ENCODE measurements at regions not wholly inside any gene's neighbourhood (a gene's known extent, or its start where the extent isn't known, plus 50 kb on each side); places are given as distances from the start of the nearest gene placed in this dataset.

GRCh38 chrY:19207048-19207447 is 433.5 kb upstream of the HSFY2 start:
- Histone ChIP-seq H3K9me3 (ENCODE audit: control insufficient read depth, low read length) (no peaks in the 10 kb centered on the region), H3K9ac (ENCODE audit: low read length) (no peak overlapping the region), H3K4me1 (ENCODE audit: control insufficient read depth, insufficient read depth, low read length) (no peaks in the 10 kb centered on the region), H3K4me3 (ENCODE audit: low read length) (no peak overlapping the region), H3K36me3 (ENCODE audit: control insufficient read depth, insufficient read depth, low read length) (no peaks in the 10 kb centered on the region), H3K27me3 (ENCODE audit: control insufficient read depth, insufficient read depth, low read length) (no peaks in the 10 kb centered on the region)

GRCh38 chrY:19180824-19181223 is 407.3 kb upstream of the HSFY2 start:
- no peak overlapping the region for H3K4me3 ChIP-seq (ENCODE audit: low read length)
- H3K9me3 ChIP-seq (ENCODE audit: control insufficient read depth, low read length), result no peaks in the 10 kb centered on the region
- H3K4me1 ChIP-seq (ENCODE audit: control insufficient read depth, insufficient read depth, low read length), result no peaks in the 10 kb centered on the region
- no peaks in the 10 kb centered on the region for H3K27me3 ChIP-seq (ENCODE audit: control insufficient read depth, insufficient read depth, low read length)
- no peak overlapping the region for H3K9ac ChIP-seq (ENCODE audit: low read length)
- no peaks in the 10 kb centered on the region for H3K36me3 ChIP-seq (ENCODE audit: control insufficient read depth, insufficient read depth, low read length)

GRCh38 chrY:19168202-19168565 is 394.6 kb upstream of the HSFY2 start:
- H3K9ac ChIP-seq (ENCODE audit: low read length), result no peak overlapping the region
- no peaks in the 10 kb centered on the region for H3K9me3 ChIP-seq (ENCODE audit: control insufficient read depth, low read length)
- no peaks in the 10 kb centered on the region for H3K36me3 ChIP-seq (ENCODE audit: control insufficient read depth, insufficient read depth, low read length)
- H3K27me3 ChIP-seq (ENCODE audit: control insufficient read depth, insufficient read depth, low read length), result no peaks in the 10 kb centered on the region
- no peak overlapping the region for H3K4me3 ChIP-seq (ENCODE audit: low read length)
- no peaks in the 10 kb centered on the region for H3K4me1 ChIP-seq (ENCODE audit: control insufficient read depth, insufficient read depth, low read length)

GRCh38 chrY:19167319-19168201 is 394.0 kb upstream of the HSFY2 start:
- Histone ChIP-seq H3K4me1 (ENCODE audit: control insufficient read depth, insufficient read depth, low read length) (no peaks in the 10 kb centered on the region), H3K4me3 (ENCODE audit: low read length) (no peak overlapping the region), H3K9ac (ENCODE audit: low read length) (no peak overlapping the region), H3K36me3 (ENCODE audit: control insufficient read depth, insufficient read depth, low read length) (no peaks in the 10 kb centered on the region), H3K27me3 (ENCODE audit: control insufficient read depth, insufficient read depth, low read length) (no peaks in the 10 kb centered on the region), H3K9me3 (ENCODE audit: control insufficient read depth, low read length) (no peaks in the 10 kb centered on the region)

- Histone ChIP-seq H3K4me3 (ENCODE audit: low read length) (no peak overlapping the region), H3K4me1 (ENCODE audit: control insufficient read depth, insufficient read depth, low read length) (no peaks in the 10 kb centered on the region), H3K9me3 (ENCODE audit: control insufficient read depth, low read length) (no peaks in the 10 kb centered on the region), H3K9ac (ENCODE audit: low read length) (no peak overlapping the region), H3K36me3 (ENCODE audit: control insufficient read depth, insufficient read depth, low read length) (no peaks in the 10 kb centered on the region), H3K27me3 (ENCODE audit: control insufficient read depth, insufficient read depth, low read length) (no peaks in the 10 kb centered on the region)
These were observed 375.2 kb upstream of the HSFY2 start for GRCh38 chrY:19148783-19149182.

- H3K36me3 ChIP-seq (ENCODE audit: control insufficient read depth, insufficient read depth, low read length), result no peaks in the 10 kb centered on the region
- no peaks in the 10 kb centered on the region for H3K27me3 ChIP-seq (ENCODE audit: control insufficient read depth, insufficient read depth, low read length)
- no peaks in the 10 kb centered on the region for H3K9me3 ChIP-seq (ENCODE audit: control insufficient read depth, low read length)
These were observed 372.8 kb upstream of the HSFY2 start for GRCh38 chrY:19146296-19146695.

GRCh38 chrY:19142093-19142492 is 368.6 kb upstream of the HSFY2 start:
- H3K27me3 ChIP-seq (ENCODE audit: control insufficient read depth, insufficient read depth, low read length), result no peaks in the 10 kb centered on the region
- no peaks in the 10 kb centered on the region for H3K9me3 ChIP-seq (ENCODE audit: control insufficient read depth, low read length)
- H3K4me3 ChIP-seq (ENCODE audit: low read length), result no peak overlapping the region
- no peaks in the 10 kb centered on the region for H3K36me3 ChIP-seq (ENCODE audit: control insufficient read depth, insufficient read depth, low read length)
- H3K4me1 ChIP-seq (ENCODE audit: control insufficient read depth, insufficient read depth, low read length), result no peaks in the 10 kb centered on the region
- H3K9ac ChIP-seq (ENCODE audit: low read length), result no peak overlapping the region

More at GRCh38 chrY:19146296-19146695, 372.8 kb upstream of the HSFY2 start:
- Histone ChIP-seq H3K9ac (ENCODE audit: low read length) (no peak overlapping the region), H3K4me3 (ENCODE audit: low read length) (no peak overlapping the region), H3K4me1 (ENCODE audit: control insufficient read depth, insufficient read depth, low read length) (no peaks in the 10 kb centered on the region)

- no peaks in the 10 kb centered on the region for H3K4me1 ChIP-seq (ENCODE audit: control insufficient read depth, insufficient read depth, low read length)
- no peaks in the 10 kb centered on the region for H3K36me3 ChIP-seq (ENCODE audit: control insufficient read depth, insufficient read depth, low read length)
- H3K27me3 ChIP-seq (ENCODE audit: control insufficient read depth, insufficient read depth, low read length), result no peaks in the 10 kb centered on the region
- H3K9ac ChIP-seq (ENCODE audit: low read length), result no peak overlapping the region
- H3K9me3 ChIP-seq (ENCODE audit: control insufficient read depth, low read length), result no peaks in the 10 kb centered on the region
- no peak overlapping the region for H3K4me3 ChIP-seq (ENCODE audit: low read length)
These were observed 366.9 kb upstream of the HSFY2 start for GRCh38 chrY:19140285-19140920.

- no peaks in the 10 kb centered on the region for H3K4me1 ChIP-seq (ENCODE audit: control insufficient read depth, insufficient read depth, low read length)
- no peaks in the 10 kb centered on the region for H3K27me3 ChIP-seq (ENCODE audit: control insufficient read depth, insufficient read depth, low read length)
- H3K9ac ChIP-seq (ENCODE audit: low read length), result no peak overlapping the region
- no peaks in the 10 kb centered on the region for H3K9me3 ChIP-seq (ENCODE audit: control insufficient read depth, low read length)
- H3K36me3 ChIP-seq (ENCODE audit: control insufficient read depth, insufficient read depth, low read length), result no peaks in the 10 kb centered on the region
- H3K4me3 ChIP-seq (ENCODE audit: low read length), result no peak overlapping the region
These were observed 360.9 kb upstream of the HSFY2 start for GRCh38 chrY:19134426-19134825.

GRCh38 chrY:19130569-19131358 is 357.2 kb upstream of the HSFY2 start:
- no peaks in the 10 kb centered on the region for H3K4me1 ChIP-seq (ENCODE audit: control insufficient read depth, insufficient read depth, low read length)
- no peaks in the 10 kb centered on the region for H3K36me3 ChIP-seq (ENCODE audit: control insufficient read depth, insufficient read depth, low read length)
- H3K9me3 ChIP-seq (ENCODE audit: control insufficient read depth, low read length), result no peaks in the 10 kb centered on the region
- no peak overlapping the region for H3K4me3 ChIP-seq (ENCODE audit: low read length)
- no peaks in the 10 kb centered on the region for H3K27me3 ChIP-seq (ENCODE audit: control insufficient read depth, insufficient read depth, low read length)
- H3K9ac ChIP-seq (ENCODE audit: low read length), result no peak overlapping the region

- H3K36me3 ChIP-seq (ENCODE audit: control insufficient read depth, insufficient read depth, low read length), result no peaks in the 10 kb centered on the region
- H3K4me1 ChIP-seq (ENCODE audit: control insufficient read depth, insufficient read depth, low read length), result no peaks in the 10 kb centered on the region
- H3K9me3 ChIP-seq (ENCODE audit: control insufficient read depth, low read length), result no peaks in the 10 kb centered on the region
- H3K4me3 ChIP-seq (ENCODE audit: low read length), result no peak overlapping the region
- no peak overlapping the region for H3K9ac ChIP-seq (ENCODE audit: low read length)
- H3K27me3 ChIP-seq (ENCODE audit: control insufficient read depth, insufficient read depth, low read length), result no peaks in the 10 kb centered on the region
These were observed 353.4 kb upstream of the HSFY2 start for GRCh38 chrY:19126889-19127288.

- Histone ChIP-seq H3K36me3 (ENCODE audit: control insufficient read depth, insufficient read depth, low read length) (no peaks in the 10 kb centered on the region), H3K27me3 (ENCODE audit: control insufficient read depth, insufficient read depth, low read length) (no peaks in the 10 kb centered on the region), H3K9me3 (ENCODE audit: control insufficient read depth, low read length) (no peaks in the 10 kb centered on the region), H3K4me1 (ENCODE audit: control insufficient read depth, insufficient read depth, low read length) (no peaks in the 10 kb centered on the region), H3K9ac (ENCODE audit: low read length) (no peak overlapping the region), H3K4me3 (ENCODE audit: low read length) (no peak overlapping the region)
These were observed 351.1 kb upstream of the HSFY2 start for GRCh38 chrY:19124609-19125008.

Measured in mucosa of stomach (tissue), 1 donor.